ENCODE measurements at regions not wholly inside any gene's neighbourhood (a gene's known extent, or its start where the extent isn't known, plus 50 kb on each side); places are given as distances from the start of the nearest gene placed in this dataset.

DNA sequence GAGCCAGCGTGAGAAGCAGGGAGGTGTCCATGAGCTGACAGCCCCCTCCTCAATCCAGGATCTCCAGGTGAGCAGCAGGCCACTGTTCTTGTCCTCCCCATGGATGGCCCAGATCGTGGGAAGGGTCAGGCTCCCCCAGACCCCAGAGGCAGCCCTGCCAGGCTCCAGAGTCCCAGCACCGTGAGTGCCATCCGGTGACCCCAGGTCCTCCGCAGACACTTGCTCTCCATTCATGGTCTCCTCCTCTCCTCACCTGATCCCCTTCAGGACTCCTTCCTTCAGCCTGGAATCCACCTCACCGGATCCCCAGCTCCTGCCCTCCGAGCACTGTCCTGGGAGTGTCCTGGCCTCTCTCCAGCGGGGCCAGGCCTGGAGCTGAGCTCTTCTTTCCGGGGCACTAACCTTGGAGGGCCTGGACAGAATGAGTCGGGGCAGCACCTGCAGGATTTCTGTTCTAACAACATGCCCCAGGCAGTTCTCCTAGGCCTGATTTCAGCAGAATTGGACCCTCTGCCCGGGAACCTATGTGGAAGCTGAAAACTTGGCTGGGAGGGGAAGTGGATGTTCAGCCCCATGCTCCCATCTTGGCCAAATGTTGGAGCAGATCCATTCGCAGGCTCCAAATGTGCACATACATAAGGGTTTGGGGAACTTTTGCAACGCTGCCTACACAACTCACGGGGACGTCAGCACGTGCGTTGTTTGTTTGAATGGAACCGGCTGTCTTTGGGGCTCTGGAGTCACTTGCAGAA lies 341.6 kb upstream of the SFSWAP start:
- Histone ChIP-seq H3K9me3 (ENCODE audit: control insufficient read depth, low read depth, low read length) (no peaks in the 10 kb centered on the region), H3K9ac (ENCODE audit: low read length) (no peak overlapping the region)

GRCh38 chr12:131370321-131370720 lies 340.6 kb upstream of the SFSWAP start:
- Histone ChIP-seq H3K9me3 (ENCODE audit: control insufficient read depth, low read depth, low read length) (no peaks in the 10 kb centered on the region), H3K27me3 (ENCODE audit: control insufficient read depth, insufficient read depth, low read length) (no peaks in the 10 kb centered on the region), H3K9ac (ENCODE audit: low read length) (no peak overlapping the region), H3K4me1 (ENCODE audit: control insufficient read depth, low read depth, low read length) (no peaks in the 10 kb centered on the region), H3K36me3 (ENCODE audit: control insufficient read depth, low read depth, low read length) (no peaks in the 10 kb centered on the region), H3K4me3 (ENCODE audit: low read length) (no peak overlapping the region), H3K27ac (ENCODE audit: low read length) (no peak overlapping the region)

More for the DNA sequence above, 341.6 kb upstream of the SFSWAP start:
- no peaks in the 10 kb centered on the region for H3K36me3 ChIP-seq (ENCODE audit: control insufficient read depth, low read depth, low read length)
- no peaks in the 10 kb centered on the region for H3K27me3 ChIP-seq (ENCODE audit: control insufficient read depth, insufficient read depth, low read length)
- no peaks in the 10 kb centered on the region for H3K4me1 ChIP-seq (ENCODE audit: control insufficient read depth, low read depth, low read length)
- H3K4me3 ChIP-seq (ENCODE audit: low read length): no peak overlapping the region
- H3K27ac ChIP-seq (ENCODE audit: low read length): no peak overlapping the region

DNA sequence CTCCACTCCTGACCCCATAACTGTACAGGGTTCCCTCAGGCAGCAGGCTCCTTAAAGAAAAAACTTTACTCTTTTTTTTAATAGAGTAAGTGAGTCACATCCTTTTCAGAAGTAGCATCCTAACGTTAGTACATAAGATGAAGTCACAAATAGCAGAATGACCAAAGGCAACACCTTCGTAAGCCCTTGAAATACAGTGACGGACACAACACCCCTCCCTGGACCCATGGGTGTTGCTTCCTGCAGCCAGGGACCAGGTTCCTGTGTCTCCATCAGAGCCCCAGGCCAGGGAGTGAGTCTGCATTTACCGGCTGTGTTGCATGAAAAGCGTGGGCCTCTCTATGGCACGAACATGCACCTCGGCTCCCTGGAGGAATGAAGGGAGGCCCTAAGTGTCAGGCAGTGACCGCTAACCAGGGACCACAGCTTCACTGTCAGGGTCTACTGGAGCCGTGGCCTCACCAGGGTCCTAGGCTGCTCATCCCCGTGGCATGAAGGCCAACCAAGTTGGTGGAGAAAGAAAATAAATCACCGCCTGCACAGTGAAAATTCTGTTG lies 340.0 kb upstream of the SFSWAP start:
- Histone ChIP-seq H3K36me3 (ENCODE audit: control insufficient read depth, low read depth, low read length) (no peaks in the 10 kb centered on the region), H3K9ac (ENCODE audit: low read length) (no peak overlapping the region), H3K9me3 (ENCODE audit: control insufficient read depth, low read depth, low read length) (no peaks in the 10 kb centered on the region), H3K27me3 (ENCODE audit: control insufficient read depth, insufficient read depth, low read length) (no peaks in the 10 kb centered on the region), H3K4me1 (ENCODE audit: control insufficient read depth, low read depth, low read length) (no peaks in the 10 kb centered on the region), H3K4me3 (ENCODE audit: low read length) (no peak overlapping the region), H3K27ac (ENCODE audit: low read length) (no peak overlapping the region)

GRCh38 chr12:131371401-131372170 lies 339.3 kb upstream of the SFSWAP start:
- no peaks in the 10 kb centered on the region for H3K36me3 ChIP-seq (ENCODE audit: control insufficient read depth, low read depth, low read length)
- H3K27ac ChIP-seq (ENCODE audit: low read length): no peak overlapping the region
- no peak overlapping the region for H3K9ac ChIP-seq (ENCODE audit: low read length)
- H3K27me3 ChIP-seq (ENCODE audit: control insufficient read depth, insufficient read depth, low read length): no peaks in the 10 kb centered on the region
- H3K9me3 ChIP-seq (ENCODE audit: control insufficient read depth, low read depth, low read length): no peaks in the 10 kb centered on the region
- H3K4me1 ChIP-seq (ENCODE audit: control insufficient read depth, low read depth, low read length): no peaks in the 10 kb centered on the region
- H3K4me3 ChIP-seq (ENCODE audit: low read length): no peak overlapping the region

GRCh38 chr12:131372171-131372475 lies 338.8 kb upstream of the SFSWAP start:
- Histone ChIP-seq H3K4me3 (ENCODE audit: low read length) (no peak overlapping the region), H3K27me3 (ENCODE audit: control insufficient read depth, insufficient read depth, low read length) (no peaks in the 10 kb centered on the region), H3K9ac (ENCODE audit: low read length) (no peak overlapping the region), H3K4me1 (ENCODE audit: control insufficient read depth, low read depth, low read length) (no peaks in the 10 kb centered on the region), H3K9me3 (ENCODE audit: control insufficient read depth, low read depth, low read length) (no peaks in the 10 kb centered on the region), H3K36me3 (ENCODE audit: control insufficient read depth, low read depth, low read length) (no peaks in the 10 kb centered on the region), H3K27ac (ENCODE audit: low read length) (no peak overlapping the region)

DNA sequence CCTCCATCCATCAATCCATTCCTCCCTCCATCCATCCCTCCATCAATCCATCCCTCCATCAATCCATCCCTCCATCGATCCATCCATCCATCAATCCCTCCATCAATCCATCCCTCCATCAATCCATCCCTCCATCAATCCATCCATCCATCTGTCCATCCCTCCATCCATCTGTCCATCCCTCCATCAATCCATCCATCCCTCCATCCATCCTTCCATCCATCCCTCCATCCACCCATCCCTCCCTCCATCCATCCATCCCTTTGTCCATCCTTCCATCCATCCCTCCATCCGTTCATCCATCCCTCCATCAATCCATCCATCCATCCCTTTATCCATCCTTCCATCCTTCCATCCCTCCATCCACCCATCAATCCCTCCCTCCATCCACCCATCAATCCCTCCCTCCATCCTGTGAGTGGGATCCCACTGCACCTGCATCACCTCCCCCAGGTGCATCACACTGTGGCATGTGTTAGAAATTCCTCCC lies 338.1 kb upstream of the SFSWAP start:
- no peak overlapping the region for H3K27ac ChIP-seq (ENCODE audit: low read length)
- no peaks in the 10 kb centered on the region for H3K36me3 ChIP-seq (ENCODE audit: control insufficient read depth, low read depth, low read length)
- no peaks in the 10 kb centered on the region for H3K9me3 ChIP-seq (ENCODE audit: control insufficient read depth, low read depth, low read length)
- H3K9ac ChIP-seq (ENCODE audit: low read length): no peak overlapping the region
- no peak overlapping the region for H3K4me3 ChIP-seq (ENCODE audit: low read length)
- H3K4me1 ChIP-seq (ENCODE audit: control insufficient read depth, low read depth, low read length): no peaks in the 10 kb centered on the region
- H3K27me3 ChIP-seq (ENCODE audit: control insufficient read depth, insufficient read depth, low read length): no peaks in the 10 kb centered on the region

GRCh38 chr12:131375261-131375971 lies 335.5 kb upstream of the SFSWAP start:
- Histone ChIP-seq H3K27me3 (ENCODE audit: control insufficient read depth, insufficient read depth, low read length) (no peaks in the 10 kb centered on the region), H3K36me3 (ENCODE audit: control insufficient read depth, low read depth, low read length) (no peaks in the 10 kb centered on the region), H3K4me1 (ENCODE audit: control insufficient read depth, low read depth, low read length) (peaks cover 9% of the 10 kb centered on the region), H3K9ac (ENCODE audit: low read length) (no peak overlapping the region), H3K27ac (ENCODE audit: low read length) (no peak overlapping the region), H3K9me3 (ENCODE audit: control insufficient read depth, low read depth, low read length) (no peaks in the 10 kb centered on the region), H3K4me3 (ENCODE audit: low read length) (no peak overlapping the region)

DNA sequence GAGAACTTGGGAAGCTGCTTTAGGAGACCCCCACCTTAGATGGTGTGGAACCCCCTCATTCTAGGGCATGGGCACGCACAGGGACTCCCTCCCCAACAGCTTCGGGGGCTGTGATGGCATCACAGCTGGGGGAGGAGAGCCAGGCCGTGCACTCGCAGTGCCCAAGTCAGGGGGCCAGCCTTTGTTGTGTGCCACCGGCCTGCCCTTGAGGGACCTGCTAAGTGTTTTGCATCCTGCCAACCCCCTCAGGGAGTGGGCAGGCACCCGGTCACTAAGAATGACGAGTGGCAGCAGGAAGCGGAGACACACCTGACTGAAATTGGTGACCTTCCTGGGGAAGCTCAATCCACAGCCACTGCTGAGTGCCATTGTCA lies 334.9 kb upstream of the SFSWAP start:
- no peak overlapping the region for H3K27ac ChIP-seq (ENCODE audit: low read length)
- no peak overlapping the region for H3K9ac ChIP-seq (ENCODE audit: low read length)
- no peaks in the 10 kb centered on the region for H3K27me3 ChIP-seq (ENCODE audit: control insufficient read depth, insufficient read depth, low read length)
- H3K4me3 ChIP-seq (ENCODE audit: low read length): no peak overlapping the region
- no peaks in the 10 kb centered on the region for H3K36me3 ChIP-seq (ENCODE audit: control insufficient read depth, low read depth, low read length)
- H3K4me1 ChIP-seq (ENCODE audit: control insufficient read depth, low read depth, low read length): peaks cover 15% of the 10 kb centered on the region
- no peaks in the 10 kb centered on the region for H3K9me3 ChIP-seq (ENCODE audit: control insufficient read depth, low read depth, low read length)

- Histone ChIP-seq H3K36me3 (ENCODE audit: control insufficient read depth, low read depth, low read length) (no peaks in the 10 kb centered on the region), H3K27ac (ENCODE audit: low read length) (no peak overlapping the region), H3K27me3 (ENCODE audit: control insufficient read depth, insufficient read depth, low read length) (no peaks in the 10 kb centered on the region), H3K9me3 (ENCODE audit: control insufficient read depth, low read depth, low read length) (no peaks in the 10 kb centered on the region), H3K4me3 (ENCODE audit: low read length) (no peak overlapping the region), H3K9ac (ENCODE audit: low read length) (no peak overlapping the region), H3K4me1 (ENCODE audit: control insufficient read depth, low read depth, low read length) (peaks cover 19% of the 10 kb centered on the region)
These were observed 332.6 kb upstream of the SFSWAP start for GRCh38 chr12:131378176-131378842.

DNA sequence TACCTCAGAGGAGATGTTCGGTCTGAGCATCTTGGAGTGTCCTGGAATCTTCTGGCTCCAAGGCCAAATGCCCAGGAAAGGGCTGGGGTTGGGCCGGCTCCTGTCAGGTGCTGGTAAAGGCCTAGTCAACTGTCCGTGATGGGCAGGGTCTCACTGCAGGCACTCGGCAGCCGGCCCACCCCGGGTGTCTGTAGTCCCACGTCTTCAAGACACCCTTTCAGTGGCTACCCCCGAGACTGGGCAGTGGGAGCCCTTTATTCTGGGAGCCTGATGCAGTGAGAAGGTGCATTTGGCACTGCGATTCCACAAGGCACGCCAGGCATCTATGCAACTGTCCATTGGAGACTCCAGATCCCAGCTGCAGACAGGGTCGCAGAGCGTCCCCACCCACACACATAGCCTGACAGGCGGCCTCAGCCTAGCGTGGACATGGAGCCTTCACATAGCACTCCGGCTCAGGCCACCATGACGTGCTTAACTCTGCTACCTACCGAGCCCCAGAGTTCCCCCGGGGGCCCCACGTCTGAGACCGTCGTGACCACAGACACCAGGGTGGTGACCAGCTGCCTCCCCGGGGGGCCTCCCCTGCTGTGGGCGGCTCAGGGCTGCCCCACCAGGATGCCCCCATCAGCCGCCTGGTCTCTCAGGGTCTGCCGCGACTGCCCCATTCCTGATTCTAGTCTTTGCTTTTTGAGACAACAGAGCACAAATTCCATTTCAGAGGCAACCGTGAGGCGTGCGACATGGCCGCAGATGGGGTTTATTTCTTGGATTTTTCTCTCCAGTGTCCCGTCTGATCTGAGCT lies 331.8 kb upstream of the SFSWAP start:
- no peak overlapping the region for H3K9ac ChIP-seq (ENCODE audit: low read length)
- no peak overlapping the region for H3K27ac ChIP-seq (ENCODE audit: low read length)
- no peaks in the 10 kb centered on the region for H3K9me3 ChIP-seq (ENCODE audit: control insufficient read depth, low read depth, low read length)
- no peak overlapping the region for H3K4me3 ChIP-seq (ENCODE audit: low read length)
- H3K36me3 ChIP-seq (ENCODE audit: control insufficient read depth, low read depth, low read length): no peaks in the 10 kb centered on the region
- H3K4me1 ChIP-seq (ENCODE audit: control insufficient read depth, low read depth, low read length): peaks cover 19% of the 10 kb centered on the region
- no peaks in the 10 kb centered on the region for H3K27me3 ChIP-seq (ENCODE audit: control insufficient read depth, insufficient read depth, low read length)
